Mesenchymal stem cell (in vitro differentiated cells and primary cell): ENCODE measurements at regions not wholly inside any gene's neighbourhood (a gene's known extent, or its start where the extent isn't known, plus 50 kb on each side); places are given as distances from the start of the nearest gene placed in this dataset.

Source experiments
- DNase-seq: peaks from one replicate; pipeline ENCODE4 v3.0.0-alpha.2; 2013
- H2AFZ ChIP-seq: one replicate; pipeline ENCODE4 v1.6.1; 2013; ENCODE audit warnings: low read depth, mild to moderate bottlenecking, control low read depth, inconsistent platforms, low read length, moderate library complexity
- H2AK5ac ChIP-seq: 2 replicates; pipeline ENCODE4 v1.6.1; 2013; ENCODE audit warnings: low read length, moderate library complexity, mild to moderate bottlenecking, inconsistent platforms; ENCODE audit not compliant: severe bottlenecking
- H2BK120ac ChIP-seq: one replicate; pipeline ENCODE4 v1.6.1; 2013; ENCODE audit warnings: low read depth, mild to moderate bottlenecking, inconsistent platforms, low read length, moderate library complexity
- H2BK12ac ChIP-seq, 2 experiments: one replicate each; pipeline ENCODE4 v1.6.1; 2013; ENCODE audit warnings: inconsistent platforms in 2 of 2, low read length in 2 of 2, mild to moderate bottlenecking in 2 of 2, moderate library complexity in 2 of 2, control low read depth in 1 of 2
- H2BK15ac ChIP-seq: one replicate; pipeline ENCODE4 v1.6.1; 2013; ENCODE audit warnings: mild to moderate bottlenecking, low read depth, inconsistent platforms; ENCODE audit not compliant: poor library complexity, severe bottlenecking
- H2BK5ac ChIP-seq: 2 replicates; pipeline ENCODE4 v1.6.1; 2013; ENCODE audit warnings: low read depth, mild to moderate bottlenecking, low read length, control low read depth, inconsistent platforms; ENCODE audit not compliant: poor library complexity, severe bottlenecking
- H3K14ac ChIP-seq, 2 experiments: one replicate each; pipeline ENCODE4 v1.6.1; 2013; ENCODE audit warnings: inconsistent platforms in 2 of 2, low read length in 2 of 2, control low read depth in 1 of 2, mild to moderate bottlenecking in 1 of 2, moderate library complexity in 1 of 2
- H3K18ac ChIP-seq, 2 experiments: one replicate each; pipeline ENCODE4 v1.6.1; 2013; ENCODE audit warnings: inconsistent platforms in 2 of 2, low read length in 2 of 2, control low read depth in 1 of 2, low read depth in 1 of 2, mild to moderate bottlenecking in 1 of 2
- H3K23ac ChIP-seq, 2 experiments: one replicate each; pipeline ENCODE4 v1.6.1; 2013; ENCODE audit warnings: inconsistent platforms in 2 of 2, low read length in 2 of 2, mild to moderate bottlenecking in 2 of 2, moderate library complexity in 2 of 2, control low read depth in 1 of 2
- H3K27ac ChIP-seq: 2 replicates; pipeline ENCODE4 v1.5.1; 2013; ENCODE audit warnings: mild to moderate bottlenecking, moderate library complexity, low read length, control low read depth, inconsistent platforms; ENCODE audit not compliant: poor library complexity, severe bottlenecking
- H3K27me3 ChIP-seq, 2 experiments: 2 replicates each; pipeline versions ENCODE4 v1.6.1 to v1.7.0; 2013; ENCODE audit warnings: low read length in 2 of 2, mild to moderate bottlenecking in 2 of 2, moderate library complexity in 2 of 2, control low read depth in 1 of 2, inconsistent platforms in 1 of 2; ENCODE audit not compliant: control insufficient read depth in 1 of 2, insufficient read depth in 1 of 2
- H3K36me3 ChIP-seq, 2 experiments: 2 replicates each; pipeline versions ENCODE4 v1.6.1 to v1.7.0; 2013; ENCODE audit warnings: low read length in 2 of 2, control low read depth in 1 of 2, inconsistent platforms in 1 of 2, low read depth in 1 of 2, mild to moderate bottlenecking in 1 of 2; ENCODE audit not compliant: insufficient read depth in 2 of 2, control insufficient read depth in 1 of 2
- H3K4ac ChIP-seq, 2 experiments: one replicate each; pipeline ENCODE4 v1.6.1; 2013; ENCODE audit warnings: inconsistent platforms in 2 of 2, low read length in 2 of 2, mild to moderate bottlenecking in 2 of 2, moderate library complexity in 2 of 2, control low read depth in 1 of 2, low read depth in 1 of 2
- H3K4me1 ChIP-seq: 2 replicates; pipeline ENCODE4 v1.6.1; 2013; ENCODE audit warnings: low read depth, low read length, control low read depth; ENCODE audit not compliant: control insufficient read depth, insufficient read depth
- H3K4me2 ChIP-seq: 2 replicates; pipeline ENCODE4 v1.6.1; 2013; ENCODE audit warnings: low read length, mild to moderate bottlenecking, inconsistent platforms; ENCODE audit not compliant: poor library complexity, severe bottlenecking
- H3K4me3 ChIP-seq, 2 experiments: 2 replicates each; pipeline versions ENCODE4 v1.5.1 to v1.7.0; 2013; ENCODE audit warnings: low read length in 2 of 2, mild to moderate bottlenecking in 2 of 2, control low read depth in 1 of 2, low read depth in 1 of 2; ENCODE audit not compliant: insufficient read depth in 1 of 2
- H3K79me1 ChIP-seq: replicated peaks from 2 replicates; pipeline ENCODE4 v1.6.1; 2013; ENCODE audit warnings: mild to moderate bottlenecking, control low read depth, low read length, inconsistent platforms; ENCODE audit not compliant: poor library complexity, severe bottlenecking
- H3K9ac ChIP-seq: 2 replicates; pipeline ENCODE4 v1.7.0; 2013; ENCODE audit warnings: mild to moderate bottlenecking, low read length, moderate library complexity
- H3K9me3 ChIP-seq: 2 replicates; pipeline ENCODE4 v1.7.0; 2013; ENCODE audit warnings: mild to moderate bottlenecking, low read length; ENCODE audit not compliant: control insufficient read depth
- H4K8ac ChIP-seq: one replicate; pipeline ENCODE4 v1.6.1; 2013; ENCODE audit warnings: inconsistent platforms, mild to moderate bottlenecking, low read length, moderate library complexity
- H4K91ac ChIP-seq: one replicate; pipeline ENCODE4 v1.6.1; 2013; ENCODE audit warnings: mild to moderate bottlenecking, low read length, inconsistent platforms
- WGBS: methylation state at CpG from one replicate; pipeline ENCODE4 v1.1.7; 2013; ENCODE audit warnings: mixed read lengths; 5-methylcytosine and 5-hydroxymethylcytosine counted together

DNA sequence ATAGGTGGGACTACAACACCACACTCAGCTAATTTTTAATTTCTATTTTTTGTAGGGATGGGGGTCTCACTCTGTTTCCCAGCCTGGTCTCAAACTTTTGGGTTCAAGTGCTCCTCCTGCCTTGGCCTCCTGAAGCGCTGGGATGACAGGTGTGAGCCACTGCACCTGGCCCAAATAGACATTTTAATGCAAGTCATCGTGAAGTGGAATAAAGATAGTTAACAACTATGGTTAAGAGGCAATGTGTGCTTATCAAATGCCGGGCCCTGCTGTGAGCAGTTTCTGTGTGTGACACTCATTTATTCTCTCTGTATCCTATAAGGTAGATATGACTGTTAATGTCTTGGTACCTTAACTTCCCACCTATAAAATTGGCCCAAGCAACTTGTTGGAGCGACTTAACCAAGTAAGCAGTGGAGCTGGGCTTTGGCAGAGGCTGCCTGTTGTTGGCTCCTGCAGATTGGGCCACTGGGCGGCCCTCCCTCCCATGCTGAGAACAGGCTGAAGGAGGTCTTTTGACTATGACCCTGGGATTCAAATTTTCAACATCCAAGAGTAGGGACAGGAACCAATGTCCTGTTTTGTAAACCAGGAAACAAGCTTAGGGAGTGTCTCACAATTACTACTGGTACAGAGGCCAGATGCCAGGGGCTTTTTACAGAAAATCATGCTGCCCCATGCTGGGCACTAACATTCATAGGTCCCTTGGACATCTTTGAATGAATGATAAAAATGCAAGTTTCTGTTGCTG, 450.7 kb downstream of the TSHZ3 start:
- Histone ChIP-seq H3K9me3 (no peaks in the 10 kb centered on the region), H2BK120ac (no peak overlapping the region), H2BK12ac (no peak overlapping the region), H3K9ac (no peak overlapping the region), H3K18ac (no peak overlapping the region), H2AFZ (no peak overlapping the region), H2BK15ac (no peak overlapping the region), H2BK5ac (no peak overlapping the region), H3K27ac (no peak overlapping the region), H4K8ac (no peak overlapping the region), H3K4me2 (no peak overlapping the region), H3K79me1 (no peaks in the 10 kb centered on the region), H3K14ac (no peak overlapping the region), H3K4me3 (no peak overlapping the region), H3K27me3 (peaks cover 0 to 7% of the 10 kb centered on the region in 2 experiments), H3K23ac (no peak overlapping the region), H4K91ac (no peak overlapping the region), H3K36me3 (no peaks in the 10 kb centered on the region), H3K4ac (no peak overlapping the region), H2AK5ac (no peak overlapping the region), H3K4me1 (no peaks in the 10 kb centered on the region)
- no peak for DNase-seq
- 74% methylated on average over 5 of the region's 5 CpGs for WGBS

DNA sequence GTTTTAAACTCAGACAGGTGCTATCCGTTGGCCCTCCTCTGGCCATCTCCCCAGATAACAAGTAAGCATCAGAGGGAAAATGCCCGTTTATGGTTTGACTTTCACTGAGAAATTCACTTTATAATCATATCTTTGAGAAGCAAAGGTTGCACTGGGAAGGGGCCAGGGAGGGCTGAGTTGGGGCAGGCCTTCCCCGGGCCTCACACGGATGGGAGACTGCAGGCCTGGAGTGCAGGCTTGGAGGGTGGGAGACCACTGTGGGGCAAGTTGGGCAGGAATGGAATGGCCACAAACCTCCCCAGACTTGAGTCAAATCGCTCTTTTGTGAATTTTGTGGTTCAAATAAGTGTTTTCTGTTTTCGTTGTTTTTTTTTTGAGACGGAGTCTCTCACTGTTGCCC, 451.7 kb downstream of the TSHZ3 start:
- H2AK5ac ChIP-seq = no peak overlapping the region
- no peak overlapping the region for H4K91ac ChIP-seq
- no peak overlapping the region for H2AFZ ChIP-seq
- no peaks in the 10 kb centered on the region for H3K79me1 ChIP-seq
- H3K4ac ChIP-seq = no peak overlapping the region
- H2BK5ac ChIP-seq = no peak overlapping the region
- no peak overlapping the region for H3K18ac ChIP-seq
- H3K36me3 ChIP-seq = no peaks in the 10 kb centered on the region
- H3K27me3 ChIP-seq = peaks cover 0 to 7% of the 10 kb centered on the region in 2 experiments
- no peak overlapping the region for H3K14ac ChIP-seq
- no peak overlapping the region for H3K4me2 ChIP-seq
- no peak overlapping the region for H2BK15ac ChIP-seq
- H2BK120ac ChIP-seq = no peak overlapping the region
- no peak overlapping the region for H3K9ac ChIP-seq
- no peak overlapping the region for H3K27ac ChIP-seq
- DNase-seq = no peak
- WGBS = 73% methylated on average over 6 of the region's 7 CpGs
- H3K23ac ChIP-seq = no peak overlapping the region
- no peaks in the 10 kb centered on the region for H3K4me1 ChIP-seq
- H4K8ac ChIP-seq = no peak overlapping the region
- H3K9me3 ChIP-seq = no peaks in the 10 kb centered on the region
- no peak overlapping the region for H2BK12ac ChIP-seq
- no peak overlapping the region for H3K4me3 ChIP-seq

GRCh38 chr19:30897034-30897433, 452.2 kb downstream of the TSHZ3 start:
- WGBS = 81% methylated on average over 3 of the region's 3 CpGs
- no peak overlapping the region for H2AFZ ChIP-seq
- no peak overlapping the region for H3K23ac ChIP-seq
- H3K4me3 ChIP-seq = no peak overlapping the region
- peaks cover 0 to 7% of the 10 kb centered on the region in 2 experiments for H3K27me3 ChIP-seq
- H2BK5ac ChIP-seq = no peak overlapping the region
- H3K27ac ChIP-seq = no peak overlapping the region
- H3K36me3 ChIP-seq = no peaks in the 10 kb centered on the region
- no peak for DNase-seq
- no peaks in the 10 kb centered on the region for H3K4me1 ChIP-seq
- H3K4me2 ChIP-seq = no peak overlapping the region
- no peaks in the 10 kb centered on the region for H3K79me1 ChIP-seq
- no peak overlapping the region for H4K8ac ChIP-seq
- no peak overlapping the region for H2BK15ac ChIP-seq
- H2BK120ac ChIP-seq = no peak overlapping the region
- no peak overlapping the region for H2AK5ac ChIP-seq
- H2BK12ac ChIP-seq = no peak overlapping the region
- no peak overlapping the region for H3K9ac ChIP-seq
- H4K91ac ChIP-seq = no peak overlapping the region
- no peak overlapping the region for H3K4ac ChIP-seq
- H3K18ac ChIP-seq = no peak overlapping the region
- no peaks in the 10 kb centered on the region for H3K9me3 ChIP-seq
- H3K14ac ChIP-seq = no peak overlapping the region

GRCh38 chr19:30896554-30896953, 452.7 kb downstream of the TSHZ3 start:
- 0% methylated on average over 1 of the region's 1 CpG for WGBS

More at GRCh38 chr19:30896554-30896953, 452.7 kb downstream of the TSHZ3 start:
- Histone ChIP-seq H2BK120ac (no peak overlapping the region), H3K4me2 (no peak overlapping the region), H2AK5ac (no peak overlapping the region), H3K18ac (no peak overlapping the region), H3K14ac (no peak overlapping the region), H2BK5ac (no peak overlapping the region), H2AFZ (no peak overlapping the region), H3K36me3 (no peaks in the 10 kb centered on the region), H3K79me1 (no peaks in the 10 kb centered on the region), H2BK12ac (no peak overlapping the region), H3K23ac (no peak overlapping the region), H4K91ac (no peak overlapping the region), H2BK15ac (no peak overlapping the region), H3K4ac (no peak overlapping the region), H3K9me3 (no peaks in the 10 kb centered on the region), H3K4me3 (no peak overlapping the region), H3K27ac (no peak overlapping the region), H4K8ac (no peak overlapping the region), H3K4me1 (no peaks in the 10 kb centered on the region), H3K9ac (no peak overlapping the region), H3K27me3 (peaks cover 0 to 7% of the 10 kb centered on the region in 2 experiments)
- no peak for DNase-seq
